BLaER1 (cell line): ENCODE measurements at regions not wholly inside any gene's neighbourhood (a gene's known extent, or its start where the extent isn't known, plus 50 kb on each side); places are given as distances from the start of the nearest gene placed in this dataset.
"Not testable (repeated sequence)": the region's sequence is repeated elsewhere in the genome, so short reads cannot be mapped to it uniquely, and the experiment has no call there.

Source experiments
- H3K27ac ChIP-seq: shearing (Covaris generic); formaldehyde crosslinking; 2 replicates; pipeline ENCODE4 v1.8.1; 2022
- H3K27me3 ChIP-seq: shearing (Covaris generic); formaldehyde crosslinking; 2 replicates; pipeline ENCODE4 v1.8.1; 2022
- H3K36me3 ChIP-seq: shearing (Covaris generic); formaldehyde crosslinking; 2 replicates; pipeline ENCODE4 v1.8.1; 2022
- H3K4me1 ChIP-seq: shearing (Covaris generic); formaldehyde crosslinking; 2 replicates; pipeline ENCODE4 v1.8.1; 2022
- H3K4me2 ChIP-seq: shearing (Covaris generic); formaldehyde crosslinking; 2 replicates; pipeline ENCODE4 v1.8.1; 2022
- H3K4me3 ChIP-seq: shearing (Covaris generic); formaldehyde crosslinking; 2 replicates; pipeline ENCODE4 v1.8.1; 2022
- H3K9ac ChIP-seq: shearing (Covaris generic); formaldehyde crosslinking; 2 replicates; pipeline ENCODE4 v1.8.1; 2022
- H3K9me3 ChIP-seq: shearing (Covaris generic); formaldehyde crosslinking; 2 replicates; pipeline ENCODE4 v1.8.1; 2022
- H4K20me1 ChIP-seq: shearing (Covaris generic); formaldehyde crosslinking; 2 replicates; pipeline ENCODE4 v1.8.1; 2022
- Cebpa-rat ChIP-seq: shearing (Covaris generic); IDR thresholded peaks from 2 replicates; pipeline ENCODE4 v1.8.1; 2022

DNA sequence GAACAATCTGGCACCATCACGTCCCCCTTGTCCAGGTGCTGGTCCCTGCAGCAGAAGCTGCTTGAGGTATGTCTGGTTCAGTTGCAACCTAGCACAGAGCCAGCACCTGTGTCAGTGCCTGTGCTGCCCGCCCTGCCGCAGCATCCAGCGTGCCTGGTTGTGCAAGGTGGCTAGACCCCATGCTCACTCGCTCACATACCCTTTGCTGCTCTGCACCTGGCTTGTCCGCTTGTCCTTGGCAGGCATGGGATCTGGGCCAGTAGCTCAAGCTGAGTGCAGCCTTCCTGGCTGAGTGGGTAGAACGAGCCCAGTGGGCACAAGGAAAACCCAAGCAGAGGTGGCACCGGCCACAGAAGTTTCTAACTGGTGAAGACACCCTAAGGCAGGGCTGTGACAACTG, 314.6 kb upstream of the KYNU start:
- no peaks in the 10 kb centered on the region for H4K20me1 ChIP-seq
- H3K27ac ChIP-seq = no peak overlapping the region
- no peak overlapping the region for H3K9ac ChIP-seq
- H3K36me3 ChIP-seq = no peaks in the 10 kb centered on the region
- H3K4me3 ChIP-seq = no peak overlapping the region
- no peak for TF ChIP-seq Cebpa-rat
- no peaks in the 10 kb centered on the region for H3K4me1 ChIP-seq
- H3K9me3 ChIP-seq = peaks cover 14% of the 10 kb centered on the region
- H3K27me3 ChIP-seq = no peaks in the 10 kb centered on the region
- H3K4me2 ChIP-seq = no peak overlapping the region

DNA sequence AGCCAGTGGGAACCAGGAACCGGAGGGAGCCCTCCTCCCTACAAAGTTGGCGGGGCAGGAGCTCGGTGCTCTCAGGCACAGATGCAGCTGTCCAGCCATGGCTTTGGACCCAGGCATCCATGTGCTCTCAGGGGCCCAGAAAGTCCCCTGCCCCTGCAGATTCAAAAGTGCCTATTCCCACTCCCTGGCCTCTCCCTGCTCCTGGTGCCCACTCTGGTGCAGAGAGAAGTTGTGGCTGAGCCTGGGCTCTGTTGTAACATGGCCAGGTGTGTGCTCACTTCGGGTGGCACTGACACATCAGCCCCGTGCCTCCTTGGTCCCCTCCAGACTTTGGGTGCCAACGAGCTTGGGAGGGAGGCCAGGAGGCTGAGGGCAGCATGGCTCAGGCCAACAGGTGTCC, 315.8 kb upstream of the KYNU start:
- H3K4me1 ChIP-seq = no peaks in the 10 kb centered on the region
- H3K9me3 ChIP-seq = peaks cover 14% of the 10 kb centered on the region
- H3K36me3 ChIP-seq = no peaks in the 10 kb centered on the region
- no peaks in the 10 kb centered on the region for H4K20me1 ChIP-seq
- H3K4me3 ChIP-seq = no peak overlapping the region
- no peak overlapping the region for H3K4me2 ChIP-seq
- no peak overlapping the region for H3K9ac ChIP-seq
- H3K27ac ChIP-seq = no peak overlapping the region
- no peak for TF ChIP-seq Cebpa-rat
- no peaks in the 10 kb centered on the region for H3K27me3 ChIP-seq

DNA sequence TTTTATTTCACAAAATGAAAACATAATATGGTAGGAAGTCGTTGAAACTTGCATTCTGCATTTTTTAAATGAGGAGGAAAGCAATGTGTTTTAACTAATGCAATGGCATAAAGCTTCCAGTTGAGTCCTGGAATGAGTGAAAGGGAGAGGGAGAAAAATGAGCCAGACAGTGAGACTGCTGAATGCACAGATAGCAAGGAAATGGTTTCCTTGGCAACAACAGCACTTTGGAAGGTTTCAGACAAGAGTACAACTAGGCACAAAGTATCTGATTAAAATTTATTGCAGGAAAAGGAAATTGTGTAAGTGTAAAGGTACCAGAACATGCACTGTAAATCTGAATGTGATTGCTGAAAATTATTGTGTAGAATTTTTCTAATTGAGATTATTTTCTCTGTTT, 320.1 kb upstream of the KYNU start:
- H3K9me3 ChIP-seq = peaks cover 10% of the 10 kb centered on the region
- no peak overlapping the region for H3K4me3 ChIP-seq
- H3K9ac ChIP-seq = no peak overlapping the region
- TF ChIP-seq Cebpa-rat = no peak
- no peak overlapping the region for H3K4me2 ChIP-seq
- H3K36me3 ChIP-seq = no peaks in the 10 kb centered on the region
- H3K27ac ChIP-seq = no peak overlapping the region
- H3K27me3 ChIP-seq = no peaks in the 10 kb centered on the region
- no peaks in the 10 kb centered on the region for H3K4me1 ChIP-seq
- no peaks in the 10 kb centered on the region for H4K20me1 ChIP-seq

DNA sequence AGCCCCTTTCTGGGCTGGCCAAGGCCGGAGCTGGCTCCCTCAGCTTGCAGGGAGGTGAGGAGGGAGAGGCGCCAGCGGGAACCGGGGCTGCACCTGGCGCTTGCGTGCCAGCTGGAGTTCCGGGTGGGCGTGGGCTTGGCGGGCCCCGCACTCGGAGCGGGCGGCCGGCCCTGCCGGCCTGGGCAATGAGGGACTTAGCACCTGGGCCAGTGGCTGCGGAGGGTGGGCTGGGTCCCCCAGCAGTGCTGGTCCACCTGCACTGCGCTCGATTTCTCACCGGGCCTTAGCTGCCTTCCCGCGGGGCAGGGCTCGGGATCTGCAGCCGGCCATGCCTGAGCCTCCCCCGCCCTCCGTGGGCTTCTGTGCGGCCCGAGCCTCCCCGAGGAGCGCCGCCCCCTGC, 331.5 kb upstream of the KYNU start:
- H3K9ac ChIP-seq, H3K27ac ChIP-seq, H3K36me3 ChIP-seq, H4K20me1 ChIP-seq, H3K27me3 ChIP-seq, H3K9me3 ChIP-seq, H3K4me2 ChIP-seq, H3K4me1 ChIP-seq, H3K4me3 ChIP-seq: not testable (repeated sequence)

DNA sequence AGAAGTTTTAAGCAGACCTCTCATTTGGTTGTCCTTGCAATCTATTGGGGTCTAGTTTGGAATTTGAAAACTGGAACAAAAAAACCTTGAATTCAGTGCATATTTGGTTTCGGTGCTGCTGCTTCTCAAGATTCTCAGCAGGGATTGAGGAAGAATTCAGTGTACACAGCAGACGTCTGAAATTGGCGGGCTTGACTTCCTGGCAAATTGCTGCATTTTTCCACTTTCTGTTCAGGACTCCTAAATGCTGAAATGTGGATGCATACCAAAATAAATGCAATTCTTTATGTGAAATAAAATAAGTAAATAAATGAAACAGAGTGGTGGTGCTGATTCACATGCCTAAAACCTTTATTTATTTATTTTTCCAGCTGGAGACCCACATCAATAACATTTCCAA, 332.4 kb upstream of the KYNU start:
- Histone ChIP-seq H3K36me3 (no peaks in the 10 kb centered on the region), H3K27me3 (no peaks in the 10 kb centered on the region), H3K4me2 (no peak overlapping the region), H3K4me1 (no peaks in the 10 kb centered on the region), H3K9me3 (peaks cover 9% of the 10 kb centered on the region), H4K20me1 (no peaks in the 10 kb centered on the region), H3K27ac (no peak overlapping the region), H3K9ac (no peak overlapping the region), H3K4me3 (no peak overlapping the region)
- no peak for TF ChIP-seq Cebpa-rat

DNA sequence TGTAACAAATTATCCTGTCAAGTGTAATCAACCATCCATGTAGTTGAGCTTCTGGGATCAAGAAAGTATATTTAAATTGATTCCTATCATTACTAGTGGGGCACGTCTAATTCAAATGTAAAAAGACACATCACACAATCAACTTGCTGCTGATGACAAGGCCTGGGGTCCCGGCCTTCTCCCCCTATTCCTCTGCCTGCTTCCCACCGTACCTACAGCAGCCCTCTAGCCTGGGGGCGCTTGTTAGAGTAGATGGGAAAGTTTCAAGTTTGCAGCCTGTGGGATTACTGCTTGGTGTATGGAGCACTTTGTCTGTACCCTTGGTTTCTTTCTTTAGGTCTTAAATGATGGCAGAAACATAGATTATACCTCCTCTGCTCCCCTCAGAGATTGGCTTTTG, 333.3 kb upstream of the KYNU start:
- no peaks in the 10 kb centered on the region for H3K36me3 ChIP-seq
- H4K20me1 ChIP-seq = no peaks in the 10 kb centered on the region
- no peaks in the 10 kb centered on the region for H3K27me3 ChIP-seq
- H3K4me3 ChIP-seq = no peak overlapping the region
- H3K4me2 ChIP-seq = no peak overlapping the region
- no peak overlapping the region for H3K27ac ChIP-seq
- no peaks in the 10 kb centered on the region for H3K4me1 ChIP-seq
- TF ChIP-seq Cebpa-rat = no peak
- H3K9ac ChIP-seq = no peak overlapping the region
- H3K9me3 ChIP-seq = peaks cover 9% of the 10 kb centered on the region

DNA sequence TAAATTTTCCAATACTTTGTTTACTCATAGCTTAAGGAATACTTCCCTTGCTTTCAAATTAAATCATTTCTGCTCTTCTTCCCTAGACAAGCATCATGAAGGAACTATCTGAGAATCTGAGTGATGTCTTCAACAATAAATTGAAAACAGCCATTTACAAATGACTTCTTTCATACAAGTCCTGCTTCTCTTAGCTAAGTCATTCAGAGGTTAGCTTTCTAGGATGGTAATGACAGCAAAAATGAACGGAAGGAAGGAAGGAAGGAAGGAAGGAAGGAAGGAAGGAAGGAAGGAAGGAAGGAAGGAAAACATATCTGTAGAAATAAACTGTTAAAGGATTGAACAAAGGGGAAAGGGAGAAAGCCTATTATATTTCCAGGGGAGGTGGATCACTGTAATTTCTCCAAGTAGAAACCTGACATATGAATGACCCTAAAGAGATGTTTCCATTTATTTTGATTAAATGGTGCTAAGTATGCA, 335.0 kb upstream of the KYNU start:
- Histone ChIP-seq H3K27me3 (no peaks in the 10 kb centered on the region), H3K9ac (no peak overlapping the region), H3K4me3 (no peak overlapping the region), H3K4me1 (no peaks in the 10 kb centered on the region), H3K9me3 (peaks cover 8% of the 10 kb centered on the region), H4K20me1 (no peaks in the 10 kb centered on the region), H3K36me3 (no peaks in the 10 kb centered on the region), H3K4me2 (no peak overlapping the region), H3K27ac (no peak overlapping the region)
- no peak for TF ChIP-seq Cebpa-rat

DNA sequence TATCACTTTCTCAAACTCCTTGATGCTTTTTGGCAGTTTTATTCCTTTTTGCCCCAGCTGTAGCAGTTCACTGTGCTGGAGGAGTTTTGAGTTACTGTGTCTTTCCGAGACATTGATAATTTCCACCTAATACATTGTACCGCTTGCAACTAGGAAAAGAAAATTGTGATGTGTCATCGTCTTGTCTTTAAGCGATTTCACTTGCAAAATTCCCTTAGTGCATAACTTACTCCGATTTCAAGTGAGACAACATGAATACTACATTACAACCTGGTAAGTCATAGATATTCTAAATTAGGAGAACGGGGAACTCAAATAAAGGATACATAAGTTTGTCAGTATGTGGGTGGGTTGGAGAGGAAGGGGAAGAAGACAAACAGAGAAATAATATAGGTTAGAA, 340.5 kb upstream of the KYNU start:
- H3K9ac ChIP-seq = no peak overlapping the region
- no peaks in the 10 kb centered on the region for H3K27me3 ChIP-seq
- H3K36me3 ChIP-seq = no peaks in the 10 kb centered on the region
- H3K4me2 ChIP-seq = no peak overlapping the region
- H3K4me1 ChIP-seq = no peaks in the 10 kb centered on the region
- no peaks in the 10 kb centered on the region for H4K20me1 ChIP-seq
- no peak overlapping the region for H3K4me3 ChIP-seq
- H3K27ac ChIP-seq = no peak overlapping the region
- H3K9me3 ChIP-seq = no peaks in the 10 kb centered on the region
- TF ChIP-seq Cebpa-rat = no peak

DNA sequence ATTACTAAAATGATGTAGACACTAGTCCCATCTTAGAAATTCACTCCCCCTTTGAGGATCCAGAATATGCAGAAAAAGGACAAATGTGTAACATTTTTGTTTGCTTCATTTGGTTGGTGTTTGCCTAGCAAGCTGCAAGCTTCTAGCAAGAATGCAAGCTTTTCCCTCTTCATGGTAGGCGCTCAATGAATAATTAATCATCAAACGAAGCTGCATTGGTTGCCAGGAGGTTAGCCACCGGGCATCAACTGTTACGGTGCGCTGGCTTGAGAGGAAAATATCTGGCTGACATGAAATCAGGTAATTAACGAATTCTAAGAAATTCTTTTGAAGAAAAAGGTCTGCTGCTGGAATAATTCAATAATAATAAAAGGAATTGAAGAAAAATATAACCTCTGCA, 341.0 kb upstream of the KYNU start:
- H3K27ac ChIP-seq = no peak overlapping the region
- H3K36me3 ChIP-seq = no peaks in the 10 kb centered on the region
- H3K4me1 ChIP-seq = no peaks in the 10 kb centered on the region
- H3K9ac ChIP-seq = no peak overlapping the region
- no peaks in the 10 kb centered on the region for H3K9me3 ChIP-seq
- no peaks in the 10 kb centered on the region for H3K27me3 ChIP-seq
- no peak overlapping the region for H3K4me2 ChIP-seq
- no peak for TF ChIP-seq Cebpa-rat
- H4K20me1 ChIP-seq = no peaks in the 10 kb centered on the region
- no peak overlapping the region for H3K4me3 ChIP-seq

DNA sequence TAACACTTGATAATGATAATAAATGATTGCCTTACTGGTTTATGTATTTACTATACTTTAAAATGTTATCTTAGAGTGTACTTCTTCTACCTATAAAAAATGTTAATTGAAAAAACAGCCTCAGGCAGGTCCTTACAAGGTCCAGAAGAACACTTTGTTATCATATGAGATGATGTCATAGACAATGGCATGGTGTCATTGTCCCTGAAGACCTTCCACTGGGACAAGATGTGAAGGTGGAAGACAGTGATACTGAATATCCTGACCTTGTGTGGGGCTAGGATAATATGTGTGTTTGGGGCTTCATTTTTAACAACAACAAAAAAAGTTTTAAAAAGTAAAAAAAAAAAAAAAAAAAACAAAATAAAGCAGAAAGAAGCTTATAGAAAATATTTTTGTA, 342.2 kb upstream of the KYNU start:
- Histone ChIP-seq H4K20me1 (no peaks in the 10 kb centered on the region), H3K4me2 (no peak overlapping the region), H3K27ac (no peak overlapping the region), H3K9ac (no peak overlapping the region), H3K9me3 (no peaks in the 10 kb centered on the region), H3K36me3 (no peaks in the 10 kb centered on the region), H3K4me1 (no peaks in the 10 kb centered on the region), H3K27me3 (no peaks in the 10 kb centered on the region), H3K4me3 (no peak overlapping the region)
- TF ChIP-seq Cebpa-rat = no peak

DNA sequence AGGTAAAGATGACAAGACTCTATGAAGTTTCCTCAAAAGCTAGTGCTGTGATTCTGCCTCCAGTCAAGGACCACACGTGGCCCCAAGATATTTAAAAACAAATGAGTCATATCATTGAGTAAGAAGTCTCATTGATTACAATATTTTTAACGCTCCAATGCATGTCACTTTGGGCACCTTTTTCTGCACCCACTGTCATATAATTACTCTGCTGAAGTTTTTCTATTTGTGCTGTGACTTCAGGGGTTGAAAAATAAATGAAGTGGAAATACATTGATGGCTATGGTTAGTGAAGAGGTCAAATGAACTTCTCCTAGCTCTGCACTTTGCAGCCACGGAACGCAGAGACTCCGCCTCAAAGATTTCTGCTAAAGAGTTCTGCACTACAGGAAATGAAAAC, 344.3 kb upstream of the KYNU start:
- Histone ChIP-seq H3K4me3 (no peak overlapping the region), H3K27ac (no peak overlapping the region), H3K27me3 (no peaks in the 10 kb centered on the region), H3K9me3 (no peaks in the 10 kb centered on the region), H3K4me1 (no peaks in the 10 kb centered on the region), H3K4me2 (no peak overlapping the region), H3K36me3 (no peaks in the 10 kb centered on the region), H4K20me1 (no peaks in the 10 kb centered on the region), H3K9ac (no peak overlapping the region)
- TF ChIP-seq Cebpa-rat = no peak
